22Rv1 (cell line): ENCODE measurements at regions not wholly inside any gene's neighbourhood (a gene's known extent, or its start where the extent isn't known, plus 50 kb on each side); places are given as distances from the start of the nearest gene placed in this dataset.

Experiments
- H3K27ac ChIP-seq: fragments of 450-650 bp; 2 replicates; pipeline ENCODE4 v1.5.1; 2017
- CTCF ChIP-seq: fragments of 450-650 bp; IDR thresholded peaks from 2 replicates; pipeline ENCODE4 v1.5.1; 2017; ENCODE audit warnings: mild to moderate bottlenecking
- ZFX ChIP-seq: fragments of 450-650 bp; IDR thresholded peaks from 2 replicates; pipeline ENCODE4 v1.6.1; 2017; ENCODE audit warnings: antibody characterized with exemption, borderline replicate concordance

- H3K27ac ChIP-seq, result no peak overlapping the region
- TF ChIP-seq CTCF (no peak), ZFX (no peak)
Measured at GRCh38 chr7:25775999-25776743, 375.8 kb upstream of the NFE2L3 start.

- H3K27ac ChIP-seq, result no peak overlapping the region
- TF ChIP-seq ZFX (no peak), CTCF (no peak)
Measured at GRCh38 chr7:25776744-25777123, 375.3 kb upstream of the NFE2L3 start.

GRCh38 chr7:25777969-25778708, 373.9 kb upstream of the NFE2L3 start:
- no peak for TF ChIP-seq ZFX
- no peak for TF ChIP-seq CTCF
- no peak overlapping the region for H3K27ac ChIP-seq

GRCh38 chr7:25779002-25779546, 372.9 kb upstream of the NFE2L3 start:
- no peak overlapping the region for H3K27ac ChIP-seq
- TF ChIP-seq CTCF (no peak), ZFX (no peak)

- no peak for TF ChIP-seq CTCF
- no peak for TF ChIP-seq ZFX
- no peak overlapping the region for H3K27ac ChIP-seq
Measured at GRCh38 chr7:25780904-25781303, 371.1 kb upstream of the NFE2L3 start.

GRCh38 chr7:25781704-25782103, 370.3 kb upstream of the NFE2L3 start:
- H3K27ac ChIP-seq, result no peak overlapping the region
- no peak for TF ChIP-seq CTCF
- TF ChIP-seq ZFX, result no peak

GRCh38 chr7:25786936-25787335, 365.1 kb upstream of the NFE2L3 start:
- H3K27ac ChIP-seq, result no peak overlapping the region
- TF ChIP-seq CTCF (no peak), ZFX (no peak)
